Astrocyte (in vitro differentiated cells and primary cell): ENCODE measurements at regions not wholly inside any gene's neighbourhood (a gene's known extent, or its start where the extent isn't known, plus 50 kb on each side); places are given as distances from the start of the nearest gene placed in this dataset.

Experiments
- CTCF ChIP-seq: IDR thresholded peaks from 2 replicates; pipeline ENCODE4 v1.5.1; 2011; ENCODE audit warnings: low read depth, mild to moderate bottlenecking, inconsistent platforms, low read length, moderate library complexity; ENCODE audit not compliant: insufficient read depth
- EZH2 ChIP-seq: IDR thresholded peaks from 2 replicates; pipeline ENCODE4 v1.6.1; 2012; ENCODE audit warnings: mild to moderate bottlenecking, low read length, inconsistent platforms; ENCODE audit not compliant: insufficient read depth

GRCh38 chrX:9205599-9206223 is 171.8 kb upstream of the FAM9B start:
- TF ChIP-seq EZH2 (no peak), CTCF (no peak)
